NCI-H82 treated with DMSO at 0.1 percent for 48 hours (cell line): ENCODE measurements at regions not wholly inside any gene's neighbourhood (a gene's known extent, or its start where the extent isn't known, plus 50 kb on each side); places are given as distances from the start of the nearest gene placed in this dataset.

ENCODE experiments used
- DNase-seq: peaks from one replicate; lab custom pipeline; 2025; ENCODE audit not compliant: unreplicated experiment; lab: John Stamatoyannopoulos, UW

- DNase-seq: no peak
Observed at GRCh38 chr12:98419795-98420404, 95.5 kb upstream of the TMPO start.

GRCh38 chr12:98420461-98420860 lies 94.9 kb upstream of the TMPO start:
- no peak for DNase-seq

GRCh38 chr12:98421316-98421715 lies 94.1 kb upstream of the TMPO start:
- DNase-seq: no peak

- no peak for DNase-seq
Observed at GRCh38 chr12:98422359-98422758, 93.0 kb upstream of the TMPO start.

GRCh38 chr12:98422812-98423211 lies 92.6 kb upstream of the TMPO start:
- no peak for DNase-seq

- no peak for DNase-seq
Observed at GRCh38 chr12:98423963-98424362, 91.4 kb upstream of the TMPO start.

GRCh38 chr12:98424726-98425401 lies 90.5 kb upstream of the TMPO start:
- DNase-seq: peak; percentile 87

DNA sequence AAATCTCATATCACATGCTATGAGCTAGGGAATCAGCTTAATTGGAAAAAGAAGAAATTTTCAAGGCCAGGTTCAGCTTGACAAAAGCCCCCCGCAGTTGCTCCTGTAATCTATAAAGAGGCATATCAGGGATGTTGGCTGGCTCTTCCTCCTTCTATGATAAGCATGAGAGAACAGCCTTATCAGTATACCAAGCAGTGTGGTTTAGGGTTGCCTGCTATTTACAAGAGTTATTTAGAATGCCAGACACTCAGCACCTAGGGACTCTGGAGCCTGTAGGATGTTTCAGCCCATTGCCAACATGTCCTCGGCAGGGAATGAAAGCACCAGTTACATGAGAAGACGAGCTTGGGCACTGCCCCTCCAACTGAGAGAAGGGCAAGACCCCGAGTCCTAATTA lies 89.5 kb upstream of the TMPO start:
- DNase-seq: no peak

DNA sequence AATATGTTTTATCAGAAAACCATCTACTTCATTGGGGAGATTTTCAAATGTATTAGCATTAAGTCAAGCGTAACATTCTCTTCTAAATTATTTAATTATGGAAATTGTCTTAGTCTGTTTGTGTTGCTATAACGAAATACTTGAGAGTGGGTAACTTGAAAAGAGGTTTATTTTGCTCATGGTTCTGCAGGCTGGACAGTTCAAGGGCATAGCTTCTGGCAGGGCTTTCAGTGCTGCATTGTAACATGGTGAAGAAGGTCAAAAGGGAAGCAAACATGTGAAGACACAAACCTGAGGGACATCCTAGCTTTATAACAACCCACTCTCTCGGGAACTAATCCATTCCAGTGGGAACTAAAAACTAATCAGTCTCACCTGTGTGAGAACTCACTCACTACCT lies 84.3 kb upstream of the TMPO start:
- DNase-seq: no peak

DNA sequence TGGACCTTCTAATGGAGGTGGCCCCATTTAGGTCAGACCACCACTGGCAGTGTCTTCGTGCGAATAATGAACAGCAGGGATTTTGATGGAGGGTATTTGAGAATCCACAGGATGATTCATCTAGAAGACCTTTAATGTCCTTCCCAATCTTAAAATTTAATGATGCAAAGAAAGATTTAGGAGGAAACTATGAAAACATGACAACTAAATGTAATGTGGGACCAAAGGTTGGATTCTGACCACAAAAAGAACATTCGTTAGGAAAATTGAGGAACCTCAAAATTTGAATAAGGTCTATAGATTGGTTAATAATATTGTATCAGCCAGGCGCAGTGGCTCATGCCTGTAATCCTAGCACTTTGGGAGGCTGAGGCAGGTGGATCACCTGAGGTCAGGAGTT lies 78.2 kb upstream of the TMPO start:
- no peak for DNase-seq

DNA sequence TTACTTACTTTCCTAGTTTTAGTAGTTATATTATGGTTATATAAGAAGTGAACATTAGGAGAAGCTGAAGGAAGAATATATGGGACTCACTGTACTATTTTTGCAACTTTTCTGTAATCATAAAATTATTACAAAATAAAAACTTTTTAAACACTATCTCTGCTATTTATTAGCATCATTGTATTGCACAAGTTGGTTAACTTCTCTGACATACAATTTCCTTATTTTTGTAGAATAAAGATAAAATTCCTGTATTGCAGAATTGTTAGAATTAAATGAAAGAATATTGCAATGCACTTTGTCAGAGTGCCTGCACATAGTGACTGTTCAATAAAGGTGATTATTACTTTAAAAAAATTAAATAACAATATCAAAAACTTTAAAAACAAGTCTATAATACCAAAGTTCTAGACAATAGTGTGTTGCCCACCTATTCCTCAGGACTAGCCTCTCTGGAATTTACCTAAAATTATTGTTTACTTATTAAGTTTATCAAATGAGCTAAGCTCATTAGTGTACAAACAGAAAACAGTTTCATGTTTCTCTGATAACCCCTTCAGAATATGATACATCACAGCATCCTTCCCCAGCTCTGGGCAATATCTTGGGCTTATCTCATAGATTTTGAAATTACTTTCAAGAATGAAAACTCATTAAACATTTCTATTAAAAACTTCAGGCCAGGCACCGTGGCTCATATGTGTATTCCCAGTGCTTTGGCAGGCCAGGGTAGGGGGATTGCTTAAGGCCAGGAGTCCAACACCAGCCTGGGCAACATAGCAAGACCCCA lies 77.4 kb upstream of the TMPO start:
- no peak for DNase-seq

GRCh38 chr12:98438656-98439230 lies 76.6 kb upstream of the TMPO start:
- peak; percentile 48 for DNase-seq

DNA sequence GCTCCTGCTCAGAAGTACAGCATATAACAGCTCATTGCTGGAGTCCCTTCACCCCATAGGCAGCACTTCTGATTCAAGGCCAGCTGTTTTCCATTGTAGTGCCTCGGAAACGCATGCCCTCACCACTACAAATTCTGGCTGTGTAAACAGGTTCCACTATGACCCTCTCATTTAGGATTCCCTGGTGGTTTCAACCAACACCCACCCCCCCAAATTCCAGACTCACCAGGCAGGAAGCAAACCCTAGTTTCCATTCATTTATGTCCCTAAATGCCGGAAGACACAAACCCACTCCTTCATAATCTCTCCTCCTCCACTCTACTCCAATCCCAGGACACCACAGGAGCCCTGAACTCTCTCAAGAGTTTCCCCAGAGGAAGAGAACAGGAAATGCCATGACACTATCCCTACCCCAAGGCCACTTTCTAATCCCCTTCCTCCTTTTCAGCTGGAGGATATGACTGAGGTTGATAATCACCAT lies 75.9 kb upstream of the TMPO start:
- no peak for DNase-seq

DNA sequence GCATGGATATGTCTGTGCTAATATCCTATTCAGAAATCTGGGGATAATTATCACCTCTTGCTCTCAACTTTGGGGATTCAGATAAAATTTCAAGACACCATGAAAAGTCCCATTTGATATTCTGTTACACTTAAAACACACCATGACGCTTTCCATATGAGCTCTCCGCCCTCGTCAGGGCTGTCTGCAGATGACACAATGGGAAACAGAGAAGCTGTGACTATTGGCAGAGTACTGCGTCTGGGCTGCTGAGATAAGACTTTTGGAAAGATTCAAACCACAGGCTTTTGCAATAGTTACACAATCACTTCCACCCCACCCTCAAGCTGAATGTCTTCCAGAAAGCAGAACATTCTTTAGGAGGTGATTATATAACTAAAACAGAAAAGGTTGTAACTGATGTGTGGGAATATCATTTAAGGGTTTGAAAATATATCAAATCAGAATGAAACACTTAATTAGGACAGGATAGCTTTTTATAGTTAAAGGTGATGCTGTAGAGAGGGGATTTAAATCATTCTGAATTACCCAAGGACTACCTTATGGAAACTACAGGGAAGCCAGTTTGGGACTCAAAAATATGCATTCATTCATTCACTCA lies 75.3 kb upstream of the TMPO start:
- DNase-seq: no peak

GRCh38 chr12:98446060-98446459 lies 69.3 kb upstream of the TMPO start:
- no peak for DNase-seq

- no peak for DNase-seq
Observed at GRCh38 chr12:98446682-98447081, 68.7 kb upstream of the TMPO start.

DNA sequence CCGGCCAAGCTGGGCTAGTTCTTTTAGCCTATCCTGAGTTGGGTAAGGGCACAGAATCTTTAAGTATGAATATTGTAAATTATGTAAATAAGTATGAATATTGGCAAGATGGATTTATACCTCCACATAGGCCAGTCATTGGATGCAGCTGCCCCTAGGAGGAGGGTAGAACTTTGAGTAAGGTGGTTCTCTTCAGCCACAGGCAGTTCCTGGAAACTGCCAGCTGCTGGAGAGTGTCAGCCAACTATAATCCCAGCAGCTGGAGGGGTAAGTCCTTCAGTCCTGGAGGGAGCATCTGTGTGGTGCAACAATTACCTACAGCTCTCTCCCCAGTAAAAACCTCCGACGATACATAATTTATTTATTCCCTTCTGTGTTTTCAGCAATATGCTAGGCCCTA lies 65.8 kb upstream of the TMPO start:
- DNase-seq: peak; percentile 8

GRCh38 chr12:98453070-98453469 lies 62.3 kb upstream of the TMPO start:
- DNase-seq: no peak

- DNase-seq: no peak
Observed at GRCh38 chr12:98453492-98453891, 61.9 kb upstream of the TMPO start.

DNA sequence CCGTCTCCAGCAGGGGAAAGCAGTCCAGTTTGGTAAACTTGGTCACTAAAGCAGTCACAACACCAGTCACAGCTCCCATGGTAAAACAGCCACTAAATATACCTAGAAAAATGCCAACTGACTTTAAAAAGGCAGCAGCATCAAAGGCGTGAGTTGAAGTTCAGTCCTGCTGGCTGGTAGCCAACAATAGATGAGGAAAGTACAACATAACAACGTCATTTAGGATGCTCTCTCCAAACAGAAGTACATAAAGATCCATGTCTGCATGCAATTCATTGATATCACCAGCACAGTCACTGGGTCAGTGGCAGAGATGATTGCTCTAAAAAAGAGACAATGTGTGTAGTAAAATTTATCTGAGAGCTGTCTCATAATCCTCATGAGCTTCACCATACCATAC lies 59.3 kb upstream of the TMPO start:
- DNase-seq: no peak
